ENCODE measurements at regions not wholly inside any gene's neighbourhood (a gene's known extent, or its start where the extent isn't known, plus 50 kb on each side); places are given as distances from the start of the nearest gene placed in this dataset.

- H3K4me3 ChIP-seq, result no peak overlapping the region
- intact Hi-C loops (cut with DNase I), result no loop called here
- no peak for TF ChIP-seq CTCF (IDR thresholded peaks at IDR 0.05)
- TF ChIP-seq EP300 (IDR thresholded peaks at IDR 0.05), result no peak
- no peak for TF ChIP-seq POLR2A (IDR thresholded peaks at IDR 0.05)
- H3K36me3 ChIP-seq, result no peaks in the 10 kb centered on the region
- no peaks in the 10 kb centered on the region for H3K9me3 ChIP-seq
- no peak overlapping the region for H3K27ac ChIP-seq
- no peaks in the 10 kb centered on the region for H3K27me3 ChIP-seq
- no peaks in the 10 kb centered on the region for H3K4me1 ChIP-seq (ENCODE audit: insufficient read depth)
- WGBS, 3 donors, result 65 to 77% (median 67%) methylated on average over 2 of the region's 2 CpGs
- no peak for DNase-seq
These were observed 520.8 kb downstream of the FBXO15 start for GRCh38 chr18:73626859-73627258.

GRCh38 chr18:73626221-73626620, 521.4 kb downstream of the FBXO15 start:
- Histone ChIP-seq H3K9me3 (no peaks in the 10 kb centered on the region), H3K4me3 (no peak overlapping the region), H3K36me3 (no peaks in the 10 kb centered on the region), H3K27ac (no peak overlapping the region), H3K4me1 (ENCODE audit: insufficient read depth) (no peaks in the 10 kb centered on the region), H3K27me3 (no peaks in the 10 kb centered on the region)
- DNase-seq, result no peak
- intact Hi-C loops (cut with DNase I), result no loop called here
- 65 to 78% (median 75%) methylated on average over 2 of the region's 2 CpGs for WGBS, 3 donors
- TF ChIP-seq CTCF (IDR thresholded peaks at IDR 0.05) (no peak), EP300 (IDR thresholded peaks at IDR 0.05) (no peak), POLR2A (IDR thresholded peaks at IDR 0.05) (no peak)

- Histone ChIP-seq H3K36me3 (no peaks in the 10 kb centered on the region), H3K27ac (no peak overlapping the region), H3K27me3 (no peaks in the 10 kb centered on the region), H3K9me3 (no peaks in the 10 kb centered on the region), H3K4me1 (ENCODE audit: insufficient read depth) (no peaks in the 10 kb centered on the region), H3K4me3 (no peak overlapping the region)
- TF ChIP-seq CTCF (IDR thresholded peaks at IDR 0.05), result no peak
- no peak for TF ChIP-seq EP300 (IDR thresholded peaks at IDR 0.05)
- no peak for TF ChIP-seq POLR2A (IDR thresholded peaks at IDR 0.05)
- no peak for DNase-seq
- 26 to 56% (median 34%) methylated on average over 1 of the region's 1 CpG for WGBS, 3 donors
- intact Hi-C loops (cut with DNase I), result no loop called here
These were observed 526.5 kb downstream of the FBXO15 start for GRCh38 chr18:73621091-73621490.

- TF ChIP-seq POLR2A (IDR thresholded peaks at IDR 0.05) (no peak), EP300 (IDR thresholded peaks at IDR 0.05) (no peak), CTCF (IDR thresholded peaks at IDR 0.05) (no peak)
- Histone ChIP-seq H3K36me3 (no peaks in the 10 kb centered on the region), H3K9me3 (no peaks in the 10 kb centered on the region), H3K4me3 (no peak overlapping the region), H3K27me3 (no peaks in the 10 kb centered on the region), H3K4me1 (ENCODE audit: insufficient read depth) (no peaks in the 10 kb centered on the region), H3K27ac (no peak overlapping the region)
- intact Hi-C loops (cut with DNase I), result no loop called here
- no peak for DNase-seq
These were observed 529.7 kb downstream of the FBXO15 start for GRCh38 chr18:73617981-73618380.

GRCh38 chr18:73615506-73615905, 532.1 kb downstream of the FBXO15 start:
- Histone ChIP-seq H3K4me3 (no peak overlapping the region), H3K9me3 (no peaks in the 10 kb centered on the region), H3K36me3 (no peaks in the 10 kb centered on the region), H3K4me1 (ENCODE audit: insufficient read depth) (no peaks in the 10 kb centered on the region), H3K27me3 (no peaks in the 10 kb centered on the region), H3K27ac (no peak overlapping the region)
- intact Hi-C loops (cut with DNase I), result no loop called here
- TF ChIP-seq CTCF (IDR thresholded peaks at IDR 0.05) (no peak), POLR2A (IDR thresholded peaks at IDR 0.05) (no peak)
- DNase-seq, result no peak
- WGBS, 3 donors, result 72 to 83% (median 81%) methylated on average over 3 of the region's 3 CpGs
